Keratinocyte (primary cell): ENCODE measurements at regions not wholly inside any gene's neighbourhood (a gene's known extent, or its start where the extent isn't known, plus 50 kb on each side); places are given as distances from the start of the nearest gene placed in this dataset.
A peak's percentile ranks its signal among the peaks of the same experiment; 100 is the strongest.

Source experiments
- DNase-seq: peaks from one replicate; pipeline ENCODE4 v3.0.0-alpha.2; 2011; ENCODE audit warnings: low read depth, missing footprints, low spot score
- FAIRE-seq: peaks from 2 replicates; lab custom pipeline; 2011; peaks lifted over from hg19 to GRCh38; lab: Jason Lieb, UNC
- H2AFZ ChIP-seq: 2 replicates; pipeline ENCODE4 v1.6.0; 2012; ENCODE audit warnings: low read length, control low read depth, inconsistent platforms; ENCODE audit not compliant: control insufficient read depth
- H3K27ac ChIP-seq: 2 replicates; pipeline ENCODE4 v1.5.1; 2011; ENCODE audit warnings: low read length; ENCODE audit not compliant: control insufficient read depth, insufficient read depth
- H3K27me3 ChIP-seq: 3 replicates; pipeline ENCODE4 v1.6.0; 2011; ENCODE audit warnings: low read length; ENCODE audit not compliant: control insufficient read depth, insufficient read depth; ENCODE audit errors: extremely low read depth
- H3K36me3 ChIP-seq, 2 experiments: 2 replicates in 1 of 2; 3 replicates in 1 of 2; pipeline ENCODE4 v1.5.1; 2011; ENCODE audit warnings: low read length in 2 of 2, mild to moderate bottlenecking in 1 of 2; ENCODE audit not compliant: control insufficient read depth in 2 of 2, insufficient read depth in 2 of 2; ENCODE audit errors: extremely low read depth in 1 of 2
- H3K4me1 ChIP-seq: 3 replicates; pipeline ENCODE4 v1.5.1; 2011; ENCODE audit warnings: low read length; ENCODE audit not compliant: control insufficient read depth, insufficient read depth; ENCODE audit errors: extremely low read depth
- H3K4me2 ChIP-seq: 3 replicates; pipeline ENCODE4 v1.6.0; 2011; ENCODE audit warnings: low read depth, low read length; ENCODE audit not compliant: control insufficient read depth, insufficient read depth; ENCODE audit errors: extremely low read depth
- H3K4me3 ChIP-seq, 3 experiments: fragments of 200-600 bp in 1 of 3; sonication (generic) in 1 of 3; 2 replicates in 2 of 3; 3 replicates in 1 of 3; pipeline ENCODE4 v1.5.1; 2011 to 2016; ENCODE audit warnings: low read length in 3 of 3, mild to moderate bottlenecking in 3 of 3, control low read depth in 2 of 3, inconsistent platforms in 1 of 3, low read depth in 1 of 3, mixed read lengths in 1 of 3, mixed run types in 1 of 3, moderate library complexity in 1 of 3; ENCODE audit not compliant: control insufficient read depth in 2 of 3, insufficient read depth in 2 of 3; ENCODE audit errors: extremely low read depth in 1 of 3
- H3K79me2 ChIP-seq: 2 replicates; pipeline ENCODE4 v1.6.0; 2012; ENCODE audit warnings: low read length; ENCODE audit not compliant: control insufficient read depth, insufficient read depth
- H3K9ac ChIP-seq: 3 replicates; pipeline ENCODE4 v1.6.0; 2011; ENCODE audit warnings: low read length; ENCODE audit not compliant: control insufficient read depth, insufficient read depth; ENCODE audit errors: extremely low read depth
- H3K9me1 ChIP-seq: 3 replicates; pipeline ENCODE4 v1.6.0; 2011; ENCODE audit warnings: low read length; ENCODE audit not compliant: control insufficient read depth, insufficient read depth; ENCODE audit errors: extremely low read depth
- H3K9me3 ChIP-seq: 2 replicates; pipeline ENCODE4 v1.5.1; 2012; ENCODE audit warnings: low read depth, low read length; ENCODE audit not compliant: control insufficient read depth
- H4K20me1 ChIP-seq: 3 replicates; pipeline ENCODE4 v1.6.0; 2011; ENCODE audit warnings: low read length; ENCODE audit not compliant: control insufficient read depth, insufficient read depth; ENCODE audit errors: extremely low read depth
- CTCF ChIP-seq, 3 experiments: IDR thresholded peaks in 1 of 3; conservative IDR thresholded peaks in 1 of 3; optimal IDR thresholded peaks in 1 of 3; 2 replicates in 2 of 3; 3 replicates in 1 of 3; pipeline versions ENCODE3 to v1.5.1; 2011; ENCODE audit warnings: low read length in 3 of 3, mild to moderate bottlenecking in 3 of 3, moderate library complexity in 2 of 3, control low read depth in 1 of 3, inconsistent platforms in 1 of 3; ENCODE audit not compliant: insufficient read depth in 2 of 3; ENCODE audit errors: extremely low read depth in 1 of 3
- EZH2 ChIP-seq: IDR thresholded peaks from one replicate; pipeline ENCODE4 v1.6.1; 2012; ENCODE audit warnings: inconsistent platforms, mild to moderate bottlenecking, low read length, moderate library complexity
- dilution Hi-C: fragments of 300-500 bp; cut with MboI; formaldehyde crosslinking; loops from one replicate; pipeline ENCODE4 v1.7.0; 2020; ENCODE audit warnings: low sequenced_read_pairs; ENCODE audit not compliant: extremely low pct_ligation_motif_present

DNA sequence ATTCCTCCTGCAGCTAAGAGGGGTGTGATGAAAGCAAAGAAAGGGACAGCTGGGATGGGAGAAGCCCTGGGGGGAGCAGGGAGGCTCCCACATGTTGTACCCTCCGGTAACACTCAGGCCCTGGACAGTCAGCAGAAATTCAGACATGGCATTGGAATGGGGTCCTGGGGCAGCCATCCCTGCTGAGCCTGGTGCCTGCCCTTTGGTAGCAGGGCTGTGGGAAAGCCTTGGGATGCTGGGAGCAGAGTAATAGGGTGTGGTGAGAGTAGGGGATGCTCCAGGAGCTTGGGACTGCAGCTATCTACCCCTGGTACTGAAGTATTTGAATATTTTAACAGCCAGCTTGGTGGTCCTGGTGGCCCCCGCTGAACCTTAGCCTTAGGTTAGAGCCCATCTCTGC lies 56.8 kb downstream of the FAM241B start:
- TF ChIP-seq EZH2 (no peak), CTCF (optimal IDR thresholded peaks at IDR 0.05 in 1 of 3, IDR thresholded peaks at IDR 0.05 in 1 of 3, conservative IDR thresholded peaks at IDR 0.05 in 1 of 3; ENCODE audit: extremely low read depth in 1 of 3, insufficient read depth in 2 of 3, low read length in 3 of 3) (no peak)
- no peaks in the 10 kb centered on the region for H4K20me1 ChIP-seq
- DNase-seq (no peak), FAIRE-seq (no peak)
- no peak overlapping the region for H3K9ac ChIP-seq
- no peak overlapping the region for H3K27ac ChIP-seq
- no peaks in the 10 kb centered on the region for H3K9me1 ChIP-seq
- H3K27me3 ChIP-seq: peaks cover 8% of the 10 kb centered on the region
- no peaks in the 10 kb centered on the region for H3K36me3 ChIP-seq
- H3K4me1 ChIP-seq: peaks cover 21% of the 10 kb centered on the region
- no peaks in the 10 kb centered on the region for H3K79me2 ChIP-seq
- no peak overlapping the region for H3K4me3 ChIP-seq
- H3K4me2 ChIP-seq: no peak overlapping the region
- H3K9me3 ChIP-seq: no peaks in the 10 kb centered on the region
- dilution Hi-C loops: no loop called here
- no peak overlapping the region for H2AFZ ChIP-seq

DNA sequence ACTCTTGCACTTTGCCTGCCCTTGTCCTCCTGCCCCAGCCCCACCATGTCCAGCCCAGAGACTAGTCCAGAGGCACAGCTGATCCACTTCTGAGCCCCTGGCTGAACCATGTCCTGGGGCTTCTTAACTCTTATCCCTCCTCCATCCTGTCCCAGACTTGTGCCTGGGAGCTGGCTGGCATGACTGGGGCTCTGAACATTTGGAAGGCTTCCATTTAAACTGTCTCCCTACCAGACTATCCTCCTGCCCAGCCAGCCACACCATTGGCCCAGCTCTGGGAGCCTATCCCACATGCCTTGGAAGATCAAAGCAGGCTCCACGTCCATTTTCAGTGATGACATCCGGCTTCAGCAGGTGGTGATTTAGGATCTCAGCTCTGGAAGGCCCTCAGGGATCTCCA lies 57.4 kb downstream of the FAM241B start:
- no peaks in the 10 kb centered on the region for H3K36me3 ChIP-seq
- dilution Hi-C loops: no loop called here
- TF ChIP-seq CTCF (optimal IDR thresholded peaks at IDR 0.05 in 1 of 3, IDR thresholded peaks at IDR 0.05 in 1 of 3, conservative IDR thresholded peaks at IDR 0.05 in 1 of 3; ENCODE audit: extremely low read depth in 1 of 3, insufficient read depth in 2 of 3, low read length in 3 of 3) (no peak), EZH2 (no peak)

More for the DNA sequence above, 57.4 kb downstream of the FAM241B start:
- Histone ChIP-seq H3K27ac (no peak overlapping the region), H2AFZ (no peak overlapping the region), H3K27me3 (peaks cover 4% of the 10 kb centered on the region), H3K9ac (no peak overlapping the region), H3K4me1 (peaks cover 21% of the 10 kb centered on the region), H3K9me3 (no peaks in the 10 kb centered on the region), H3K9me1 (no peaks in the 10 kb centered on the region), H3K4me3 (no peak overlapping the region), H3K4me2 (no peak overlapping the region), H3K79me2 (no peaks in the 10 kb centered on the region), H4K20me1 (no peaks in the 10 kb centered on the region)
- FAIRE-seq: peak; percentile 9
- DNase-seq: no peak
